AG04449 (cell line): ENCODE measurements at regions not wholly inside any gene's neighbourhood (a gene's known extent, or its start where the extent isn't known, plus 50 kb on each side); places are given as distances from the start of the nearest gene placed in this dataset.

Experiments
- CTCF ChIA-PET: fragments of 350-600 bp; formaldehyde crosslinking; extraction: SDS; loops from one replicate; lab custom pipeline; 2021; ENCODE audit warnings: antibody characterized with exemption; lab: Yijun Ruan, JAX
- POLR2A ChIA-PET: fragments of 400-600, 350-600 bp; formaldehyde crosslinking; extraction: SDS; loops from one replicate; lab custom pipeline; 2020; ENCODE audit warnings: antibody characterized with exemption, inconsistent platforms; lab: Yijun Ruan, JAX
- DNase-seq: peaks from one replicate; pipeline ENCODE4 v3.0.0-alpha.2; 2010; ENCODE audit warnings: low read depth, low spot score
- H3K4me3 ChIP-seq: 2 replicates; pipeline ENCODE4 v1.5.1; 2011; ENCODE audit warnings: low read depth, mild to moderate bottlenecking, control low read depth, low read length
- CTCF ChIP-seq: IDR thresholded peaks from one replicate; pipeline ENCODE4 v1.5.1; 2011; ENCODE audit warnings: mild to moderate bottlenecking, moderate library complexity, low read length, control low read depth, inconsistent platforms; ENCODE audit not compliant: insufficient read depth; ENCODE audit errors: missing control alignments

GRCh38 chr2:237258615-237259014, 155.3 kb downstream of the COL6A3 start:
- ChIA-PET POLR2A (interaction anchor here (2.7 kb wide), 1 partner anchor 24 kb away, joined by 14 read pairs; no protein-coding TSS in a partner anchor), CTCF (interaction anchor here (0.8 to 2.5 kb wide), 11 partner anchors 12 to 151 kb away, joined by 3 to 13 read pairs (median 6); no protein-coding TSS in a partner anchor)
- no peak for TF ChIP-seq CTCF
- DNase-seq, result no peak
- no peak overlapping the region for H3K4me3 ChIP-seq

GRCh38 chr2:237259201-237259600, 154.8 kb downstream of the COL6A3 start:
- POLR2A ChIA-PET, result no interaction called here
- CTCF ChIA-PET, result interaction anchor here (1.0 to 2.3 kb wide), 7 partner anchors 10 to 151 kb away, joined by 3 to 13 read pairs (median 6); no protein-coding TSS in a partner anchor
- no peak for DNase-seq
- TF ChIP-seq CTCF, result no peak
- H3K4me3 ChIP-seq, result no peak overlapping the region

- POLR2A ChIA-PET, result no interaction called here
- CTCF ChIA-PET, result interaction anchor here (1.4 to 2.1 kb wide), 3 partner anchors 9 to 150 kb away, joined by 4 to 8 read pairs (median 6); no protein-coding TSS in a partner anchor
- no peak for TF ChIP-seq CTCF
- no peak for DNase-seq
- H3K4me3 ChIP-seq, result no peak overlapping the region
Measured at GRCh38 chr2:237260039-237260620, 153.8 kb downstream of the COL6A3 start.

GRCh38 chr2:237260686-237261085, 153.3 kb downstream of the COL6A3 start:
- DNase-seq, result no peak
- TF ChIP-seq CTCF, result no peak
- no peak overlapping the region for H3K4me3 ChIP-seq
- POLR2A ChIA-PET, result no interaction called here
- CTCF ChIA-PET, result interaction anchor here (1.7 to 2.1 kb wide), 3 partner anchors 8 to 149 kb away, joined by 3 to 8 read pairs (median 6); no protein-coding TSS in a partner anchor

- ChIA-PET POLR2A (no interaction called here), CTCF (interaction anchor here (0.9 to 2.1 kb wide), 3 partner anchors 7 to 29 kb away, joined by 3 to 8 read pairs (median 3); no protein-coding TSS in a partner anchor)
- TF ChIP-seq CTCF, result no peak
Measured at GRCh38 chr2:237261327-237261726, 152.6 kb downstream of the COL6A3 start.

More at GRCh38 chr2:237261327-237261726, 152.6 kb downstream of the COL6A3 start:
- DNase-seq, result no peak
- no peak overlapping the region for H3K4me3 ChIP-seq
